ENCODE measurements at regions not wholly inside any gene's neighbourhood (a gene's known extent, or its start where the extent isn't known, plus 50 kb on each side); places are given as distances from the start of the nearest gene placed in this dataset.

- POLR2A ChIA-PET, result no interaction called here
- DNase-seq (ENCODE audit: low read depth), result no peak
- Histone ChIP-seq H3K4me3 (ENCODE audit: low read depth, low read length) (no peak overlapping the region), H3K36me3 (ENCODE audit: control insufficient read depth, insufficient read depth, low read length) (no peaks in the 10 kb centered on the region), H3K27me3 (ENCODE audit: control insufficient read depth, insufficient read depth, low read length) (no peaks in the 10 kb centered on the region)
- TF ChIP-seq, protein P1, sequence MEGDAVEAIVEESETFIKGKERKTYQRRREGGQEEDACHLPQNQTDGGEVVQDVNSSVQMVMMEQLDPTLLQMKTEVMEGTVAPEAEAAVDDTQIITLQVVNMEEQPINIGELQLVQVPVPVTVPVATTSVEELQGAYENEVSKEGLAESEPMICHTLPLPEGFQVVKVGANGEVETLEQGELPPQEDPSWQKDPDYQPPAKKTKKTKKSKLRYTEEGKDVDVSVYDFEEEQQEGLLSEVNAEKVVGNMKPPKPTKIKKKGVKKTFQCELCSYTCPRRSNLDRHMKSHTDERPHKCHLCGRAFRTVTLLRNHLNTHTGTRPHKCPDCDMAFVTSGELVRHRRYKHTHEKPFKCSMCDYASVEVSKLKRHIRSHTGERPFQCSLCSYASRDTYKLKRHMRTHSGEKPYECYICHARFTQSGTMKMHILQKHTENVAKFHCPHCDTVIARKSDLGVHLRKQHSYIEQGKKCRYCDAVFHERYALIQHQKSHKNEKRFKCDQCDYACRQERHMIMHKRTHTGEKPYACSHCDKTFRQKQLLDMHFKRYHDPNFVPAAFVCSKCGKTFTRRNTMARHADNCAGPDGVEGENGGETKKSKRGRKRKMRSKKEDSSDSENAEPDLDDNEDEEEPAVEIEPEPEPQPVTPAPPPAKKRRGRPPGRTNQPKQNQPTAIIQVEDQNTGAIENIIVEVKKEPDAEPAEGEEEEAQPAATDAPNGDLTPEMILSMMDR (IDR thresholded peaks at IDR 0.05; ENCODE audit: insufficient read depth, low read depth, low read length), result no peak
- CTCF ChIA-PET, result interaction anchor here (1.2 to 1.5 kb wide), 3 partner anchors 12 to 96 kb away, joined by 3 to 6 read pairs (median 4); no protein-coding TSS in a partner anchor
These were observed 54.1 kb downstream of the IRF2BPL start for GRCh38 chr14:76974365-76974764.

DNA sequence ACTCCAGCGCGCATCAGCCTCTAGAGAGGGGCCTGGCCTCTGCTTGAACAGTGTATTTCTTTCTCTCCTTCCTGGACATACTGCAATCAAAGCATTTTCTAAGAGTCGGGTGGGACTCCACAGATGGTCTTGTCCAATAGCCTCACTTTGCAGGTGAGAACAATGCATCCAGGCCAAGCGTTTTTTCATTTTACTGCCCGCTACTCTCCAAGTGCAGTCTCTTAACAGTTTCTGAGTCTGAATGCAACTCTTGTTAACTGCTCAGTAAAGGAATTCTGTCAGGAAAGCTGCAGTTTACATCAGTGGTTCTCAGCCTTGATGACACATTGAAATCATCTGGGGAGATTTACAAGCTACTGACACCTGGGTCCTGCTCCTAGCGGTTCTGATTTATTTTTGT lies 57.0 kb downstream of the IRF2BPL start:
- H3K27me3 ChIP-seq (ENCODE audit: control insufficient read depth, insufficient read depth, low read length), result no peaks in the 10 kb centered on the region
- TF ChIP-seq, protein P1 (IDR thresholded peaks at IDR 0.05; ENCODE audit: insufficient read depth, low read depth, low read length), result no peak
- CTCF ChIA-PET, result interaction anchor here (1.0 kb wide), 1 partner anchor 9 kb away, joined by 4 read pairs; no protein-coding TSS in a partner anchor
- DNase-seq (ENCODE audit: low read depth), result no peak
- H3K4me3 ChIP-seq (ENCODE audit: low read depth, low read length), result no peak overlapping the region
- H3K36me3 ChIP-seq (ENCODE audit: control insufficient read depth, insufficient read depth, low read length), result no peaks in the 10 kb centered on the region
- POLR2A ChIA-PET, result no interaction called here

- POLR2A ChIA-PET, result interaction anchor here (0.6 kb wide), 1 partner anchor 10 kb away, joined by 12 read pairs; no protein-coding TSS in a partner anchor
- Histone ChIP-seq H3K4me3 (ENCODE audit: low read depth, low read length) (no peak overlapping the region), H3K36me3 (ENCODE audit: control insufficient read depth, insufficient read depth, low read length) (no peaks in the 10 kb centered on the region), H3K27me3 (ENCODE audit: control insufficient read depth, insufficient read depth, low read length) (no peaks in the 10 kb centered on the region)
- CTCF ChIA-PET, result interaction anchor here (1.1 kb wide), 1 partner anchor 51 kb away, joined by 4 read pairs; no protein-coding TSS in a partner anchor
- TF ChIP-seq, protein P1 (IDR thresholded peaks at IDR 0.05; ENCODE audit: insufficient read depth, low read depth, low read length), result no peak
- DNase-seq (ENCODE audit: low read depth), result no peak
These were observed 59.9 kb downstream of the IRF2BPL start for GRCh38 chr14:76968621-76969063.

- ChIA-PET CTCF (interaction anchor here (1.1 to 1.6 kb wide), 2 partner anchors 50 to 86 kb away, joined by 3 to 4 read pairs; no protein-coding TSS in a partner anchor), POLR2A (no interaction called here)
- H3K4me3 ChIP-seq (ENCODE audit: low read depth, low read length), result no peak overlapping the region
- DNase-seq (ENCODE audit: low read depth), result no peak
- TF ChIP-seq, protein P1 (IDR thresholded peaks at IDR 0.05; ENCODE audit: insufficient read depth, low read depth, low read length), result no peak
- H3K36me3 ChIP-seq (ENCODE audit: control insufficient read depth, insufficient read depth, low read length), result no peaks in the 10 kb centered on the region
- H3K27me3 ChIP-seq (ENCODE audit: control insufficient read depth, insufficient read depth, low read length), result no peaks in the 10 kb centered on the region
These were observed 60.7 kb downstream of the IRF2BPL start for GRCh38 chr14:76967788-76968187.

DNA sequence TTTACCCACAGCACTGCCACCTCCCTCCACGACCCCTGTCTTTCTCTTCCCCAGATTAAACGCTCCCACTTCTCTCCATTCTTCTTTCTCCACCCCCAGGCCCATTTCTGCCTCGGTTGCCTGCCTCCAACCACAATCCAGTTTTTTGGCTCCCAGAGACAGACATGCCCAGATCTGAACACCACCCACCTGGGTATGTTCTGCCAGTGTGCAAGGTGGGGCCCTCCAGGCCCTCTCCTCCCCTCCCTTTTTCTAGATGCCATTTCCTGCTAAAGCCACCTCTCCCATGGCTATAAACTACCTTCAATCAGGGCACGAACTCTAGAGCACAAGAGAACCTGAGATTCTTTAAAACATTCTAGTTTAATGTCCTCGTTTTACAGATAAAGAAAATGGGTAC lies 63.3 kb downstream of the IRF2BPL start:
- no peaks in the 10 kb centered on the region for H3K27me3 ChIP-seq (ENCODE audit: control insufficient read depth, insufficient read depth, low read length)
- TF ChIP-seq, protein P1 (IDR thresholded peaks at IDR 0.05; ENCODE audit: insufficient read depth, low read depth, low read length), result no peak
- H3K36me3 ChIP-seq (ENCODE audit: control insufficient read depth, insufficient read depth, low read length), result no peaks in the 10 kb centered on the region
- H3K4me3 ChIP-seq (ENCODE audit: low read depth, low read length), result no peak overlapping the region
- DNase-seq (ENCODE audit: low read depth), result no peak
- CTCF ChIA-PET, result no interaction called here
- POLR2A ChIA-PET, result no interaction called here

Measured in BJ (cell line).